Tongue (tissue), 1 donor: ENCODE measurements at regions not wholly inside any gene's neighbourhood (a gene's known extent, or its start where the extent isn't known, plus 50 kb on each side); places are given as distances from the start of the nearest gene placed in this dataset.

ENCODE experiments used
- DNase-seq: peaks from one replicate; pipeline ENCODE4 v3.0.0-alpha.2; 2015

DNA sequence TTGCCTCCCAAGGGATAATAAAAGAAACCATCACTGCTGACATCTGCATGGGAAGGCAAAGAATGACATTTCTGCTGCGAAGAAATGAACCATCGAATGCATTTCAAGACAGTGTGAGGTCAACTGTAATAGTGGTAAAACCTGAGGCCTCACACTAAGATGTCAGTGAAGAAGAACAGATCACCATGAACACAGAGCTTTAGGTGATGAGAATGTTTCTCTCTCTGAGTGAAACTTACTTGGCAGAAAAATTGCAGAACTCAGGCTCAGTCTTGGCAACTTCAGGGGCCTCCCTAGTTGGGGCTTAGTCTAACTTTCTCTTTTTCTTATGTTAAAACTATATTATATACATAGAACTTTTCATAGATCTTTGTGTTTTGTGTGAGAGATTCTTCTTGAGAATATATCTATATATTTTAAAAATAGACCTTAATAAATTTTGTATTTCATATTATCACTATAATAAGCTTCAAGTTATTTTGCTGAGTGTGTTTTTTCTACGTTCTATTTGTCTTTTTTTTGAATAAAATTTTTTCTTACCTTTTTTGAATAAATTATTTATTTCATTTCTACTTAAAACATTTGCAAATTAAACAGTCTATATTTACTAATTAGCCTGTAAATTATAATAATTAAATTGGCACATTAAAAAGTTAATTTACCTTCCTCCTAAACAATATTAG lies 427.5 kb upstream of the TRIB2 start:
- peak; percentile 74 for DNase-seq

DNA sequence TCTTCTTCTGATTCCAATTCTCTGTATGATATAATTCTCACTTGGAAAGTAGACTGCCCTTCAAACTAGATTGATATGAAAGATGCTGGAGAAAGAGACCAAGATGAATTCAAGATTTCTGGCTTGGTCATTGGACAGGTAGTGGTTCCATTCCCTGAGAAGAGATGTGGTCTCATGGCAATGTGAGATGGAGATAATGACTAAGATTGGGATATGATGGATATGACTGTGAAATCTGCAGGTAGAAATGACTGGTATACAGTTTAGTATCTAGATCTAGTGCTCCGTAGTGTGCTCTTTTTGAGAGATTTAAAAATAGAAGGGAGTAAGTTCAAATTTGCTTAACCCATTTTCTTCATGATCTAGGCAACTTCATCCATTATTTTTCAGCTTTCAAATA lies 425.4 kb upstream of the TRIB2 start:
- DNase-seq, result no peak

DNA sequence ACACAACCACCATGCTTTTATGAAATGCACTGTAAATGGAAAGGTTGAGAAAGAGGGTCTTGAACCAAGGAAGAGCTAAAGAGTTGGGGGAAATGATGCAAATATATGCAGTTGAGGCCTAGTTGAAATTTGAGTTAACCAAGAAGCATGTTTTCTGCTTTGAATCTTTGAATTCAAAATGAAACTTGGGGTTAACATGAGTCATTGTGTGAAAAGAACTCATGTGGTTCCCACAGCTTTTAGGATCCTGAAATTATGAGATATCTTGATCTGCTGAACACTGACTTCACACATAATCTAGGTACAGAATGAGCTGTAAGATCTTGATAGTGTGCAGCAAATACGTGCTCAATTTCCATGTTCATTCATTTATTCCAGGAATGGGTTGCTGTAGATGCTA lies 422.9 kb upstream of the TRIB2 start:
- DNase-seq, result no peak

DNA sequence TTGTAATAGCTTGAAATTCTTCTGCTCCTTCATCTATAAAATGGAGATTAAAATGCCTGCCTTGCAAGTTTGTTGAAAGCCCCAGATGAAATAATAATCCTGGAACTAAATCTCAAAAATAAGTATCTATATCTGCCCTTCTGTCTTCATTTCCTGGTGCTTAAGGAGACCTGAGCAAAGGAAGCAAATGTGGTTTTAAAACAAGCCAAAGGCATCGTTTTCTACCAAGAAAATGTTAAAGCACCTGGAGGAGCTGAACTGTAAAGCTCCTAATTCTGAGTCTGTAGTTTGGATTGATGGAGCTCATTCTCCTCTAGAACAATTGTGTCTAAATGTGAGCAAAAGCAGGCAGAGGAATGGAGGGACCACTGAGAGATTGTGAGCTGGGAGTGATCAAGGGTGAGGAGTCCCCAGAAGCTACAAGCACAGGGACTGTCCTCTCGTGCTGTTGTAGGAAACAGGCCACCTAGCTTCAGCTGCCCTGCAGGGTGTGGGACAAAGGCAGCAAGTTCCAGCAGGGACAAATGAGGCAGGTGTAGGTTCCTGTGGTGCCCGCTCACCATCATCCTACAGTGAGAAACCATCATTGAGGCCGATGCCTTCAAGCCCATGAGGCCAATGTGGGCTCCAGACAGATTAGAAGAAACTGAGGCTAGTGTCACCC lies 420.7 kb upstream of the TRIB2 start:
- DNase-seq, result no peak

DNA sequence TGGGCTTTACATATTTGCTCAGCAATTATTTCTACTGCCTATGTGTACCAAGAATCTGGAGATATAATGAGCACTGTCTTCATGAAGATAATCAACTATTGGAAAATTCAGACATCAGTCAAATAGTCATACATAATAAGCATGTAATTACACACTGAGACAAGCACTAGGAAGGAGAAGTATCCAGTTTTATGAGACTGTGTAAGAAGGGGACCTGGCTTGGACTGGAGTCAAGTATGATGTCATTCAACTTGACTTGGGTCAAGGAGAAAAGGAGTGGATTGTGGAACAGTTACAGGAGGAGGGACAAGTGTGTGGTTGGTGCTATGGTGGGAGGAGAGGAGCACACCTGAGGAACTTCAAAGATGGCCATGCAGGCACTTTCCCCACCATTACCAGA lies 419.8 kb upstream of the TRIB2 start:
- no peak for DNase-seq

DNA sequence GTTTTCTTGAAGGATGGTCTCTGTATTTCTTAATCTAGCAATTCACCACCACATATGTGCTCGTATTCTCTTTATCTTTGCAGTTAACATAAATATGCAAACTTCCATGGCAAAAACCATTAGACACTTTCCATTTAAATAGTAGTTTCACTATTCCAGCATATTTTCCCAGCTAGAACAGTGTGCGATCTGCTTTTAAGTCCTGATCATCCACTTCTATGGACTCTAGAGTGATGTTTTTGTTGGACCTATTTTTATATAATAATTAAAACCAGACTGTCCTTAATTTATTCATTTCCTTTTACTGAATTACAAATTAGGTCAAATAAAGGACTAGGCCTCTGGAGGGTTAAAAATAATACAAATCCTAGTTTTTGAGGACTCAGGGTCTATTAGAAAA lies 418.4 kb upstream of the TRIB2 start:
- no peak for DNase-seq

DNA sequence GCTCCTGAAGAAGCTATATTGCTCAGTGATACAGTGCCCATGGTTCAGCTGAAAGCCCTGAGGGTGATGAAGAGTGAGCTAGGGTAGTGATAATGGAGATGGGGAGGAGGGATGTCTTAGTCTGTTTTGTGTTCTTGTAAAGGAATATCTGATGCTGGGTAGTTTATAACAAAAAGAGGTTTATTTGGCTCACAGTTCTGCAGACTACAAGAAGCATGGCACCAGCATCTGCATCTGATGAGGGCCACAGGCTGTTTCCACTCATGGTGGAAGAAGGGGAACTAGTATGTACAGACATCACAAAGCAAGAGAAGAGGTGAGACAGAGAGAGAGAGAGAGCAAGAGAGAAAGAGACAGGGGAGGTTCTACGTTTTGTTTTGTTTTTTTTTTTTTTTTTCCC lies 417.3 kb upstream of the TRIB2 start:
- DNase-seq, result no peak

DNA sequence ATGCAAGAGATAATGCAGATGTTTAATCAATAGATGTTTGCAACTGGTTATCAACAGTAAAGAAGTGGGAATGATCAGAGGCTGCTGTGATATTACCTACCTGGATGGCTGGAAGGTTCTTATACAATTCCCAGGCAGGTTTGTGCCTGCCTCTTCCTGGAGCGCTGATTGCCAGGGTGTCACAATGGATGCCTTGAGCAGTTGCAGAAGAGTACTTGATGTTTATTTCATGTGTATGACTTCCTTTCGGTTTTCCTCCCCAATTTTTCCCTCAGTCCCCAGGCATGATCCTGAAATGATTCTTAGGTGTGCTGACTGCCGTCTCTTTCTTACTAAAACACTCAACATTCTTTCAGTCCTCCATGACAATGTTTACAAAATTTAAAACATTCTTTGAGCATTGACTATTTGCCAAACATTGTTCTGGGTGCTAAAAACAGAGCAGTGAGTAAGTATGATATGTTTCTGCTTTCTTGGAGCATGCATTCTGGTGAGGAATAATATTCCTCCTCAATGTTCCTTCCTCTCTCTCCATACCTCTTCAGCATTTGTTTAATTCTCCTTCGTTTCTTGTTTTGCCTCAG lies 416.6 kb upstream of the TRIB2 start:
- DNase-seq, result no peak

DNA sequence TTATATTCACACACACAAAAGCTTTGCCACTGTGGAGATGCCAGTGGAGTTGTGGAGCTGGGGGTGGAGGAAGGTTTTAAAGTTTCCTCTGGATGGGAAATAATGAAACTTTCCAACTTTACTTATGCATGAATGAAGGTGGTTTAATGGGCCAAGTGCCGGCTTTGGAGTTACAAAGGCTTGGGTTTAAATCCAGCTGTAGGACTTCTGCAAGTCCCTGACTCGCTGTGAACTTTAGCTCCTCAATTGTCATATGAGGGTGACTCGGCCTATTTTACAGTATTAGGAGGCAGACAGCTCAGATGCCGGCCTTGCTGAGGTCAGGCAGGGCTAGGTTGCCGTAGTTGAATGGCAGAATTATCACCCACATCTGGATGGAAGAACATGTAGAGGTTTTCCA lies 415.8 kb upstream of the TRIB2 start:
- no peak for DNase-seq

DNA sequence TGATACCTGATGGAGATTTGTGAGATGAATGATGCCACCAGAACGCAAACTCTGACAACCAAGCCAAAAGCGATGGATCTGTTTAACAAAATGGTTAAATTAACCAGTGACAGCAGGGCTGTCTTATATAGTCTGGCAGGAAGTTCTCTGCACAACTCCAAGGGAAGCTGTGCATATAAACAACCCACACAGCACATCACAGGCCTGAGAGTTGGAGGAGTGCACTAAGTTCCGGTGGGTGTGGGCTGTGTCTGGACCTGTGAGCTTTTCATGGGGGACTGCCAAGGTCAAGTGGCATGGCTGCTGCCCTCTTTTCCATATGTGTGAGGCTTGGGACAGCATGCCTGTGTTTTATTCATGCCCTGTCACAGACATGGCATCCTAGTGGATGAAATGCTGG lies 414.6 kb upstream of the TRIB2 start:
- DNase-seq, result no peak

DNA sequence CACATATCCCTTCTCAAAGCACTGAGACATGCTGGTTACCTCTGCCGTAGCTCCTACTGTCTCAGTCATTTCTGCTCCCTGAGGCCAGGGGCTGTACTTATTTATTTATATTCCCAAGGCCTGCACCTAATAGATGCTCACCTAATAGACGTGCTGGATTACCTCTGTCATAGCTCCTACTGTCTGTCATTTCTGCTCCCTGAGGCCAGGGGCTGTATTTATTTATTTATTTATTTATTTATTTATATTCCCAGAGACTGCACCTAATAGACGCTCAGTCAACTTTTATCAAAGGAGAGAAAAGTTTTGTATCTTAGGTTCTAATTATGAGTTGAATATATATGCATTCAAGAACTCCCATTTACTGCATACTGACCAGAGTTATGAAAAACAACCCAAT lies 414.0 kb upstream of the TRIB2 start:
- no peak for DNase-seq

DNA sequence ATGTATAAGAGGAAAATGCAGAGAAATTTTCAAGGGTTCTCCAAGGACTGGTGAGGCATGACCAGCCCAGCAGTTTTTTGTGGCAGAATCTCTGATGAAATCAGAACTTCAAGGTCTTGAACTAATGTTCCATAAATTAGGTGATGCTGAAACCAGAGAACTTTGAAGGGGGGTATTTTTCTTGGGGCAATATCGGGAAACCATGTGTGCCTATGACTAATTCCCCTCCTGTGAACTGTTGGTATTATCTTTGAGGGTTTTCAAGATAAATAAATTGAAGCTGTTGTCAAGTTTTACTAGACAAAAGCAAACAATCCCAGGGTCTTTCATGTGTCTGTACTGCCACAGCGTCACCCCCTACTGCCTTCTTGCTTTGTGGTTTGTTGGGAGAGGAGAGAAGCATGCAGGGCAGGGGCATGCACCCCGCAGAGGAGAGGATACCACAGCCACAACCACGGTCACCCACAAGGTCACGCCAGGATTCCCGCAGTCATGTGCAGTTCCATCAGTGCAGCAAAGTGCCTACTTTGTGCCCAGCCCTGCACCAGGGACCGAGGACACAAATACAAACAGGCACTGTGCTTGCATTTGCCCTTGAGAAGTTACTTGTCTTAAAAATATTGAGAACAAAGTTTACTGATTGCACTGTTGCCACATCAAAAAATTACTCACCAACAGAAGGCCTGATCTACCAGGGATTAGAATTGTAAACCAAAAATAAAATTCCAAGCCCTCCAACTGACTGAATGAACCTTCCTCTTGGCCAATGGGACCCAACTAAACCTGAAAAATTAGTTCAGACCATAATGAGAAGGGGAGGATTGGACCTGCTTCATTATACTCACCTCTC lies 413.3 kb upstream of the TRIB2 start:
- no peak for DNase-seq

DNA sequence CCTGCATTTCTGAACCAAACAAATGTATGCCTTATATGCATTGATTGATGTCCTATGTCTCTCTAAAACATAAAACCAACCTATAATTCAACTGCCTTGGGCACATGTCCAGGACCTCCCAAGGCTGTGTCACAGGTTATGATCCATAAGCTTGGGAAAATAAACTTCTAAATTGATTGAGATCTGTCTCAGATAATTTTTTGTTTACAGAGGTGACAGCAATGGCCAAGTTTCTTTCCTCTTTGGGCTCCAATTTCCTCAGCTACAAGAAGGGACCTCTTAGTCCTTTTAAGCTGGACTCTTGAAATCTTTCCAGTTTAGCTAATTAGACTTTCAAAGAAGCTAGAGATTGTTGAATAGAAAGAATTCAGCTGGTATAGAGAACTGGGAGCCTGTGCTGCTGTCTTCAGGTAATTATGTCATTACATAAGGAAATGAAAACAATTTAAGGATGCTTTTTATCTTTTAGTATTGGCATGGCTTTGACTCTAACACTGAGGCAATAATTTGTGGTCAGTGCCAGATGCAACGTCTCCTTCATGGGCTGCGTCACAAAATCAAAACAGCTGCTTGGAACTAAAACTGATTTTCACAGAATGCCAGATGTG lies 412.1 kb upstream of the TRIB2 start:
- peak; percentile 57 for DNase-seq

DNA sequence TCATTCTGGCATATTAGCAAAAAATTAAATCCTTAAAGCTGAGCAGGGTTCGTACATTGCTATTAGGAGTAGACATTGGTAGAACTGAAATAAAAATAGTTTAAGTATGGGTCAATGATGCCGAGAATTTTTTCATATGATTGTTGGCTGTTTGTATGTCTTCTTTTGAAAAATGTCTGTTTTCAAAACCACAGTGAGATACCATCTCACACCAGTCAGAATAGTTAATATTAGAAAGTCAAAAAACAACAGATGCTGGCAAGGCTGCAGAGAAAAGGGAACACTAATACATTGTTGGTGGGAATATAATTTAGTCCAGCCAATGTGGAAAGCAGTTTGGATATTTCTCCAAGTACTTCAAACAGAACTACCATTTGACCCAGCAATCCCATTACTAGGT lies 410.8 kb upstream of the TRIB2 start:
- no peak for DNase-seq

DNA sequence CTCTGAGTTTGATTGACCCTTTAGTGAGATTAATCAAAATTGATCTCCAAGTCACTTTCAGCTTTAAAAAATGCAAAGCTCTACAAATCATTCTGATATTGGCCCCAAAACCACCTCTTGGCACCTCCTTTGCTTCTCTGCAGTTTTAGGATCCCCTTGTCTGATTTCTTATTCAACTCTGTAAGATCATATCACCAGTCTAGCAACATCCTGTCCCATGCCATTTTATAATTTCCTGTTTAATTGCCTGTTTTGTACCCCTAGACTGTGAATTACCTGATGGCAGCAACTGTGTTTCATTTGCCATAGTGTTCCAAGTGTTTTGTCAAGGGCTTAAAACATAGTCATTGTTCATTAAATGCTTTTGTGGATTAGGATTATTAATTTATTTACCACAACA lies 406.3 kb upstream of the TRIB2 start:
- DNase-seq, result no peak

DNA sequence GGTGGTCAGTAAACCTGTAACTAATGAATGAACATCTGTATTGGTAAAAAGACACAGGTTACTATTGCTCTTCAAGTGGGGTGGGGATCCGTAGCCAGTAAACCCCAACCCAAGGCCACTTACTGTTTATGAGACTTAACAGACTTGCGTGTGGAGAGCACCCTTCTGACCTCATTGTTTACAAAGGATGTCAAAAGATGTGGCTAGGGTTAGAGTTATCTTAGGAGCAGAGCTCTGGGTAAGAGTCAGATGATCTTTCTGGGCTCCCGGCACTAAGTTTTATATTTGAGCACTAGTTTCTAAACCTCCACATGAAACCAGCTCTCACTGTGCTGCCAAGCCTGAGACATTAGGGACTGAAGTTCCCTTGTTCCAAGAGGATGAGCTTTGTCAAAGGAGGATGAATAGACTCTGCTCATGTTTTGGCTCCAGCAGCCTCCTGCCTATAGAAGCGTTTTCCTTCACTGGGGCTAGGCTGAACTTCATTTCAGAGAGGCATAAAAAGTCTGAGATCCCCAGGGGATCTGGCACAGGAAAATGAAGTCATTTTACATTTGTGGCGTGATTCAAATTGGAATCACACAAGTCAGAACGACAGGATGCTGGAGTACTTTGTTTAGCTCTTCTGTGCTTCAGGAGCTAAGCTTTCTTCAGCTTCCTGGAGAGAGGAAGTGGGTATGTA lies 403.1 kb upstream of the TRIB2 start:
- DNase-seq, result peak; percentile 46

DNA sequence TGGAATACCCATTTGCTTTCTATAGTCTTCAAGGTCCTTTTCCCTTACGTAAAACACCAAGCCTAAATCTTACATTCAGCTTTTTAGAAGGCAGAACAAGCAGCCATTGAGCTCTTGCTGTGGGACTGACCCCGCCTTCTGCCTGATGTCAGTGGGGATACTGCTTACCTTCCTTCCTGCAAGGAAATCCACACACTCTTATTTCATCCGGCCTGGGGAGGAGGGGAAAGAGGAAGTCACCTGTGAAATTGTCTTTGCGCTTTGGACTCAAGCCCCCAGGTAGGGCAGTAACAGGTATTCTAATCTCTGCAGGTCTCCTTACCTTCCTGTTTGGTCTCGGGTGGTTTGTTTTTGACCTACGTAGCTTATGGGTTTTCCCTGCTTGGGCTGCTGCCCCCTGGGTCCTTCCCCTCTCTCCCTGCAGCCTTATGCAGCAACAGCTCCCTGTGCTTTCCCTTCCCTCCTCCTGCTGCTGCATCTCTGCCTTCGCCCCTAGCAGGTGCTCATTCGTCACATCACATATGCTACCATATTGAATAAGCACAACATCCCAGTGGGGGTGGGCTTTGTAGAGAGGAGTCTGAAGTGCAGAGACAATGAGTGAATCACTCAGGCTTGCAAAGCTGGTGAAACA lies 402.5 kb upstream of the TRIB2 start:
- no peak for DNase-seq

DNA sequence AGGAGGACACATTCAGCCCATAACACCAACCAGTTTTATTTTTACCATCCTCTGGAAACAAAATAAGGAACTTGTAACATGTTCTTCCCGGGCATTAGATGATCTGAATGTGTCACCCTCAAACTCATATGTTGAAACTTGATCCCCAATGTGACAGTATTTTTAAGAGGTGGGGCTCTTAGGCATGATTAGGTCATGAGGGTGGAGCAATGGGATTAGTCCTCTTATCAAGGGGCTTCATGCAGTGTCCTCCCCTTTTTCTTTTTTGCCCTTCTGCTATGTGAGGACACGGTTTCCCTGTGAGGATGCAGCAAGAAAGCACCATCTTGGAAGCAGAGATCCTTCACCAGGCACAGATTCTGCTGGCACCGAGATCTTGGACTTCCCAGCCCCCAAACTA lies 401.5 kb upstream of the TRIB2 start:
- no peak for DNase-seq

DNA sequence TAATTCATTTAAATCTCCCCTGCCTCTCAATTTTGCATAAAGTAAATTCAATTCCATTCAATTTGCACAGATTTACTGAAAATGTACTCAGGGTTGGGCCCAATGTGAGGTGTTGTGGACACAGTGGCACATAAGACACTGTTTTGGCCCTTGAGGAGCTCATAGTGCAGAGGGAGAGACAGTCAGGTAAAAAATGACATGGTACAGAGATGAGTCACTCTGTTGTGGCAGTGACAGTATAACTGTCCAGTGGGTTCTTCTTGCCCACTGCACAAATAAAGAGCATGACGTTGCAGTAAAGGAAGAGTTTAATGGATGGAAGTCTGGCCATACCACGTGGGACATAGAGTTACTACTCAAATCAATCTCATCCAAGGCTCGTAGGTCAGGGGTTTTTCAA lies 400.3 kb upstream of the TRIB2 start:
- DNase-seq, result no peak

DNA sequence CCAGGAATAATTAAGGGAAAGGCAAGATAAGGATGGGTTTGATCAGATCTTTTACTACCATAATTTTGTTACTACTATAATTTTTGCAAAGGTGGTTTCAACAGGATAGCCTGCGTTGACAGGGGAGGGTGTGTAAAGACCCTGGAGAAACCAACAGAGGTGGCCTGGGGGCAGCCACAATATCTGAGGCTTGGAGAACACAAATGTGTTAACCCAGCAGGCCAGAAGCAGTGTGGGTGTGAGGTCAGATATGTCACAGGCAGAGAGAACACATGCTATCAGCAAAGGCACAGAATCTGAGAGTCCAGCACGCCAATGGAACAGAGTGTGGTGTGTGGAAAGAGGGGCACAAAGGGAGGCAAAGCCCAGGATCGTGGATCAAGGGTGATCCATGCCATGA lies 399.4 kb upstream of the TRIB2 start:
- no peak for DNase-seq

DNA sequence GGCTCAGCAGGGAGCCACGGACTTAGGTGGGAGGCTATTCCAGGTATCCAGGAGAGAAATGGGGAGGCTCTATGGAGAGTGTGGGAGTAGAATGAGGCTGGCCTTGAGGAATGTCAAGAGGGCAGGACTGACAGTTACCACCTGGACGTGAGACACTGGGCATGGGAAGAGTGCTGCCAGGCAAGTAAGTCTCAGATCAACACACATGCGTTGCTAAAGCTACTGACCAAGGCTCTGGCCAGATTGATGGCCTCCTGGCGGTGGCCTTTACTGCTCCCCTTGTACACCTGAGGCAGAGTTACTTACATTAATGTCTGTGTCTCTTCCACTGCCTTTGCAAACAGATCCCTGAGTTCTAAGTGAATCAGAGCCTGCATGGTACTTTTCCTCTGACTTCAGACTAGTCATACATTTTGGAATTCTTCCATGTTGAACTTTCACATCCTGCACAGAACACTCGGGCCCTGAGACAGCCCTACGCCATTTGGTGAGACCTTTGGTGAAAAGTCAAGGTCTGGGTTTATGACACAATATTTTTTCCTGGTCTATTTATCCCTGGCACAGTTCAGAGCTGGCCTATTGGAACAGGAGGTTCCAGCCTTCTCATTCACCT lies 398.8 kb upstream of the TRIB2 start:
- no peak for DNase-seq
